Stimulated activated CD8-positive, alpha-beta memory T cell treated with anti-CD3 and anti-CD28 coated beads, Interleukin-4, amount 100 ng/mL, for 48 hours (primary cell): ENCODE measurements at regions not wholly inside any gene's neighbourhood (a gene's known extent, or its start where the extent isn't known, plus 50 kb on each side); places are given as distances from the start of the nearest gene placed in this dataset.

Experiments
- DNase-seq: peaks from one replicate; pipeline ENCODE4 v3.0.0-alpha.2; 2020

DNA sequence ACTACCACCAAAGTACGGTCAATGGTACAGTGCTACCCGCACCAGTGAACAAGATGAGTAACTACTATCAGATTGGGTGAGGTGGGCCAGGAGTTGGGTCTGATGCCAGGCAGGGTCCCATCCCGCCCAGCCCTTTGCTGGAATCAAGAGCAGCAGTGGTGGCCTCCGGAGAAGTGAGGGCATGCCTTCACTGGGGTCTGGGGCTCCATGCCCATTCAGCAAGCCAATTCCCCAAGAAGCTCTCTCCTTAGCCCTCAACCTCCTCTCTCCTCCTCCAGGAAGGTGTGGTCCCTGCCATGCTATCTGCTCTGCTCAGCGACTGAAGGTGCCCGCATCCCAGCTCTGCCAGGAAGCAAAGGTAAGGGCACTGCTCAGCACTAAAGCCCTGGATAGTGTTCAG lies 62.7 kb upstream of the CPLX2 start:
- no peak for DNase-seq

- no peak for DNase-seq
Measured at GRCh38 chr5:175809531-175810121, 61.8 kb upstream of the CPLX2 start.

DNA sequence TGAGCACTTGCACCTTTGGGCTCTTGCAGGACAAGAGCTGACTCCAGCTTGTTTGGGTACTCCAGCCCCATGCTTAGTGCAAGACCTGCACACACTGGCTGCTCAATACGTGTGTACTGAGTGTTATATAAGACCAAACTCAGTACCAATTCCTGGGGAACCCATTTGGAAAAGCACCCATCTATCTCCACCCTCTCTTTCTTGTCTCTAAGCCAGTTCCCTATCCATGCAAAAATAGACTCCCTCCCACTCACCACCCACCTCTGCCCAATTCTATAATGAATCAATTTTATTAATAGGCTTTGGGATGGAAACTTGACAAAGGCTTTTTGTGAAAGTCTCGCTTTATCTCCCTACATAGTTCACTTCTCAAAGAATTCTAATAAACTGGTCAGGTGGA lies 60.9 kb upstream of the CPLX2 start:
- no peak for DNase-seq

DNA sequence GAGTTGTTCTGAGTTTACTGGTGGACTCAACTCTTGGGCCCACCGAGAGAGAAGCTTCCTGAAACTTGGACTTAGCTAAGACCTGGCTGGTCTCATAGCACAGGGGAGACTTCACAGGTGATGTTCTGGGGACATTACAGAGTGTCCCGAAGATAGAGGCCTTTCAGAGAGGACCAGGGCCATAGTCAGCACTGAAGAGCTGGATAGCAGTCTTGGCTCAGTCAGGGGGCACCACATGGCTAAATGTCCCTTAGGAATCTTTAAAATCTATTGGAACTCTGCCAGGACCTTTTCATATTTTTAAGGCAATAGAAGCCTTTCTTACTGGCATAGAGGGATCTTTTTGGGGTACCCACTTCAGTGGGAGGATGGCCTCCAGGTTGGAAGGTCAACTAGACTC lies 59.8 kb upstream of the CPLX2 start:
- DNase-seq = no peak

DNA sequence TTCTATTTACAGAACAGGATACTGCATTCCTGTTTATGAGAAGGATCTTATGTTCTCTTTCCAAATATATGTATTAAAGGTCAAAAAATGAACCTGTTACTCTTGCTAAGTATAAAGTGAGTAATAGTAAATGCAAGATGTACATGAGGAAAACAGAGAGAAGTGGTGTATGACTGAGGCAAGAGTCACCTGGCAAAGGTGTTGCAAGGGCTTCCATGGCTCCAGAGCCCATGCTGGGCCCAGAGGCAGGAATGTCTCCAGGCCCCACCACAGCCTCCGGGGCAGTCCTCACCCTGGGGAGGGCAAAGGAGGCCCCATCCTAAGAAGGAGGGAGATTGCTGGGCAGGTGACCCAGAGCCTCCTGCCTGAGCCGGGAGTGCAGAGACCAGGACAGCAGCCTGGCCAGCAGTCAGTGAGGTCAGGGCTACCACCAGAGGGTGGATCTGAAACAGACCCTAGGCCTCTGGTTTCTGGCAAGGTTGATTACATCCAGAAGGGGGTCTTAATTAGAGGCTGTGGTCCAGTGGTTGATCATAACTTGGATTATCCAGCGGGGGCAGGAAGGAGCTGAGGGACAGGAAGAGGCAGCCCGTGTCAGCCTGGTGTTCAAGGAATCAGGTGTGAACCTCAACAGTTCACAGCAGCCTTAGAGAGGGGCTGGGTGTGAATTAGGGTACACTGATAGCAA lies 57.3 kb upstream of the CPLX2 start:
- no peak for DNase-seq

- no peak for DNase-seq
Measured at GRCh38 chr5:175814691-175815090, 56.7 kb upstream of the CPLX2 start.

DNA sequence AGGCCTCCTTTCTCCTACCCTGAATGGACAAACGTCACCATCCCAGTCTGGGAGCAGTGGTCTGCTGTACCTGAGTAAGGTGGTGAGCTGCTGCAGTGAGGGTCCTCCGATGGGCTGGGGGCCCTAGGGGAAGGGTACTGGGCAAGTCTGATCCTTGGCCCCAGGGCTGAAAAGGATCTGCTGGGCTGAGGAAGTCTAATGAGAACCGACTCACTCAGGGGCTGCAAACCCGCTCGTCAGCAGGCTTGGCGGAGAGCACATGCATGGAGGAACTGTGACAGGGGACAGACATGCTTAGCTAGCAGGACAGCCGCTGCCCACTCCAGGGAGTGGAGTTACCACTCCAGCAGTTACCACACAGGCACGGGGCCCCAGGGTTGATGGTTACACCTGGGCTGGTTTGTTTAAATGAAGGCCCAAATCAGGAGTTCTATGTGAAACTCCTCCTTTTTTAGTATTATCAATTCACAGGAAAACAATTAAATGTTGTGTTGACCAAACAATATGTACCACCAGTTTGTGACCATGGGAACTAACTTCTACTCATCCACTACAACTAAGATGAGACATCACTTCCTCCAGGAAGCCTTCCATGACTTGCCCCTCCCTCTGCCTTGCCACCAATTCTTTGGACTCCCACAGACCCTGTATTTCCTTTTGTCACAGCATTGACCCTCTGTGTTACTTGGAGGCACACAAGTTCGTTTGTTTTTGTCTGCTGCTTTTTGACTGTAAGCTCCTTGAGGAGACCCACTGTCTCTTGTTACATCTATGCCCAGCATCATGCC lies 56.1 kb upstream of the CPLX2 start:
- DNase-seq = no peak

DNA sequence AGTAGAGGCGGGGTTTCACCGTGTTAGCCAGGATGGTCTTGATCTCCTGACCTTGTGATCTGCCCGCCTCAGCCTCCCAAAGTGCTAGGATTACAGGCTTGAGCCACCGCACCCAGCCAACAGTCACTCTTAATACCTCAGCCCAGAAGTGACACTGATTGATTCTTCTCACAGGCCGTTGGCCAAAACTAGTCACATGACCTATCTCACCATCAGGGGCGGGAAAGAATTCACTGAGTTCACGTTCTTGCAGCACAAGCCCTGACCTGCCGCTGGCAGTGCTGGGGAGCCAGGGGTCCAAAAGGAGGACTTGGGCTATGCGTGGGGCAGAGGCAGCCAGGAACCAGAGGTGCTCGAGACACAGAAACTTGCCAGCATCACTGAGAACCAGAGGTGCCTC lies 55.0 kb upstream of the CPLX2 start:
- no peak for DNase-seq

DNA sequence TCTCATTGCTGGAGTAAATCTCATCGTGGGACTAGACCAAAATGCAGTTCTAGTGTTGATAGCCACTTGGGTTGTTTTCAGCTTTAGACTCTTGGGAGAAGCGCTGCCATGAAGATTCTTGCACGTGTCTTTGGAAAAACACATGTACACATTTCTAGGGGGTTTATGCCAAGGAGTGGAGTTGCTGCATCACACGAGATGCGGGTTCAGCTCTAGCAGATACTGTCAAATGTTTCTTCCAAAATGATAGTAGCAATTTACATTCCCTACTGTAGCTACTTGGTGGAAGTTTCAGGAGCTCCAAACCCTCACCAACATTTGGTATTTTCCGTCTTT lies 52.3 kb upstream of the CPLX2 start:
- no peak for DNase-seq

- no peak for DNase-seq
Measured at GRCh38 chr5:175820230-175820629, 51.1 kb upstream of the CPLX2 start.
